Pancreas (tissue), 10 donors: ENCODE measurements at regions not wholly inside any gene's neighbourhood (a gene's known extent, or its start where the extent isn't known, plus 50 kb on each side); places are given as distances from the start of the nearest gene placed in this dataset.

Source experiments
- ATAC-seq, 4 donors: fragments of 200-7000 bp; cut with Tn5 transposase; one replicate each; pipeline versions ENCODE4 v1.8.0 to v1.9.1; 2020; ENCODE audit warnings: mild to moderate bottlenecking in 4 of 4, moderate library complexity in 4 of 4
- DNase-seq, 6 donors: peaks; one replicate each; pipeline ENCODE4 v3.0.0-alpha.2; 2020
- FAIRE-seq: peaks from 2 replicates; lab custom pipeline; 2012; peaks lifted over from hg19 to GRCh38; lab: Jason Lieb, UNC
- H3K27ac ChIP-seq, 4 donors: fragments of 200-600 bp; sonication (generic); 1 replicate in 3 of 4; 2 replicates in 1 of 4; pipeline versions ENCODE4 v1.5.0 to v1.8.0; 2020
- H3K27me3 ChIP-seq, 4 donors: fragments of 200-600 bp; one replicate each; pipeline ENCODE4 v1.8.0; 2021
- H3K36me3 ChIP-seq, 3 donors: fragments of 200-600 bp; sonication (generic) in 1 of 3; one replicate each; pipeline versions ENCODE4 v1.5.0 to v1.8.0; 2020 to 2021
- H3K4me1 ChIP-seq, 3 donors: fragments of 200-600 bp; one replicate each; pipeline ENCODE4 v1.8.0; 2021
- H3K4me3 ChIP-seq, 4 donors: fragments of 200-600 bp; sonication (generic) in 2 of 4; one replicate each; pipeline versions ENCODE4 v1.5.0 to v1.8.0; 2020 to 2021
- H3K9me3 ChIP-seq, 4 donors: fragments of 200-600 bp; one replicate each; pipeline ENCODE4 v1.8.0; 2021
- WGBS, 2 donors: extraction: QIAGEN DNeasy Blood & Tissue Kit; methylation state at CpG; one replicate each; pipeline ENCODE4 v1.1.7; 2013; 5-methylcytosine and 5-hydroxymethylcytosine counted together
- intact Hi-C, 3 donors: fragments of 100-400 bp; cut with DNase I; formaldehyde crosslinking; loops; one replicate each; pipeline versions ENCODE4 v1.11.1 to v1.14.2; 2022
- TF ChIP-seq, protein P1 (sequence below), 4 donors: fragments of 200-600 bp; sonication (generic) in 3 of 4; IDR thresholded peaks; one replicate each; pipeline versions ENCODE4 v1.5.0 to v1.8.0; 2021; ENCODE audit warnings: antibody characterized with exemption in 4 of 4
- donor health status: healthy with polysubstance abuse.
- donor health status: DM: no; HTN: no; CAD: no; lungs with moderate emphysema.
- donor health status: DM: no; HTN: no; CAD: no.
- donor health status: control.
- donor health status: control.
- donor health status: Bipolar disorder and iron deficiency.
- donor health status: DM: yes; HTN: yes; CAD: no.
- donor health status: DM: no; HTN: no; CAD: no.
- donor health status: DM: no; HTN: no; CAD: no.
- donor health status: DM: yes; HTN: yes; CAD: no.

DNA sequence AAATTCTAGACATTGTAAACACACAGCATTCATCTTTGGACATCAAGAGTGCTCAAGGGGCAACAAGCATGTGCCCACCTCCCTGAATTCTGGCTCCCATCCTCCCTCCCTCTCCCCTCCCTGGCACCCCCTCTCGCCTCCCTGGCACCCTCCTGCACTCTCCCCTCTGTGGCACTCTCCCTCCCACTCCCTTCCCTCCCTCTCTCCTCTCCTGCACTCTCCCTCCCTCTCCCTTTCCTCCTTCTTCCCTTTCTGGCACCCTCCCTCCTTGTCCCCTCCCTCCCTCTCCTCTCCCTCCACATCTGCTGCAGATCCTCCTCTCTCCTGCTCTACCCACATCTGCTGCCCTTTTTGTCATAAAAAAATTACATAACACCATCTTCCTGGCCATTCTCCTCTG lies 113.0 kb upstream of the SLC22A23 start:
- 69 to 90% methylated on average over 1 of the region's 1 CpG for WGBS, 2 donors
- intact Hi-C loops = no loop called here
- TF ChIP-seq, protein P1, sequence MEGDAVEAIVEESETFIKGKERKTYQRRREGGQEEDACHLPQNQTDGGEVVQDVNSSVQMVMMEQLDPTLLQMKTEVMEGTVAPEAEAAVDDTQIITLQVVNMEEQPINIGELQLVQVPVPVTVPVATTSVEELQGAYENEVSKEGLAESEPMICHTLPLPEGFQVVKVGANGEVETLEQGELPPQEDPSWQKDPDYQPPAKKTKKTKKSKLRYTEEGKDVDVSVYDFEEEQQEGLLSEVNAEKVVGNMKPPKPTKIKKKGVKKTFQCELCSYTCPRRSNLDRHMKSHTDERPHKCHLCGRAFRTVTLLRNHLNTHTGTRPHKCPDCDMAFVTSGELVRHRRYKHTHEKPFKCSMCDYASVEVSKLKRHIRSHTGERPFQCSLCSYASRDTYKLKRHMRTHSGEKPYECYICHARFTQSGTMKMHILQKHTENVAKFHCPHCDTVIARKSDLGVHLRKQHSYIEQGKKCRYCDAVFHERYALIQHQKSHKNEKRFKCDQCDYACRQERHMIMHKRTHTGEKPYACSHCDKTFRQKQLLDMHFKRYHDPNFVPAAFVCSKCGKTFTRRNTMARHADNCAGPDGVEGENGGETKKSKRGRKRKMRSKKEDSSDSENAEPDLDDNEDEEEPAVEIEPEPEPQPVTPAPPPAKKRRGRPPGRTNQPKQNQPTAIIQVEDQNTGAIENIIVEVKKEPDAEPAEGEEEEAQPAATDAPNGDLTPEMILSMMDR (IDR thresholded peaks at IDR 0.05) = no peak
- ATAC-seq = no peak
- Histone ChIP-seq H3K36me3 (no peaks in the 10 kb centered on the region), H3K9me3 (no peaks in the 10 kb centered on the region), H3K27me3 (no peaks in the 10 kb centered on the region), H3K4me1 (no peaks in the 10 kb centered on the region), H3K4me3 (no peak overlapping the region), H3K27ac (no peak overlapping the region)
- no peak for DNase-seq
- no peak for FAIRE-seq

DNA sequence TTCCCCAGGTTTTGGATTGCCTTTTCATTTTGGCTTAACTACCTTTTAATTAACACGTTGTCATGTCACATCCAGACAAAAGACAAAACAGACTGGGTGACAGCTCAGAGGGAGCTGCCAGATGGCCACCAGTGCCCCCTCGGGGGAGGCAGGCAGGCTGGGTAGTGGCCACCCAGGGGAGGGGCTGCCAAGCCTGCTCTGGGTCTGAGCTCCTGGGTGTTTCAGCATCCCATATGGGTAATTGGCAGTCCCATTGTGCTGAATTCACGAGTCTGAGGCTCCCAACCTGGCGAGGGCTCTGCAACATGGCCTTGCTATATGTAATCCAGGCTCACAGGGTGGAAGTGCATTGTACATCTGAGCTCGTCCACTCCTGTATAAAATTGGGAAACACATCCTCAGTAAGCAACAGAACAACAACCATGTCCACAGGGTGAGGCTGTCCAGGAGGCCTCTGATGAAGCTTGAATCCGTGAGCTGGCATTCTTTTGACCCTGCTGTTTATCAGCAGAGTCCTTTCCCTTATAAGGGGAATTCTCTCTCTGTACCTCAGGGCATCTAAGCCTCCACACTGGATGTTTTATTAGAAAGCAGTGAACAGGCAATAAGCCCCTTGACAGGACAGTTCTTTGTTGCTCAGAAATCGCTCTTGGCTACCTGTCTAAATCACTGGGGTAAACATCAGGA lies 111.7 kb upstream of the SLC22A23 start:
- DNase-seq (no peak), ATAC-seq (no peak), FAIRE-seq (no peak)
- no peak overlapping the region for H3K27ac ChIP-seq
- 72 to 77% methylated on average over 7 of the region's 7 CpGs for WGBS, 2 donors
- TF ChIP-seq, protein P1 (IDR thresholded peaks at IDR 0.05) = no peak
- no peaks in the 10 kb centered on the region for H3K36me3 ChIP-seq
- H3K27me3 ChIP-seq = no peaks in the 10 kb centered on the region
- H3K9me3 ChIP-seq = no peaks in the 10 kb centered on the region
- intact Hi-C loops = no loop called here
- no peak overlapping the region for H3K4me3 ChIP-seq
- no peaks in the 10 kb centered on the region for H3K4me1 ChIP-seq

DNA sequence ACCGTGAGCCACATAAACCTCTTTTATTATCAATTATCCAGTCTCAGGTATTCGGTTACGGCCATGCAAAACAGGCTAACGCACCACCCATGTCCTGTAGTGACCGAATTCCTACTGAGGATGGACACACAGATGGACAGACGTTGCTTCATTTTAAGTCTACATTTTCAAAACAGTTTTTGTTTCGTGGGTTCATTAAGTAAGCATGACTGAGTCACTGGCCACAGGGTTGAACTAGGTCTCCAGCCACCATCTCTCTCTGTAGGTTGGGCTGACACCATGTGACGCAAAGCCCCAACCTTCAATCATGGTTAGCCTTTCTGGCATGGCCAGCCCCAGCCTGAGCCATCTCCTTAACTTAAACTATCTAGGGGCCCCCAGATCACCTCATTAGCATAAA lies 110.0 kb upstream of the SLC22A23 start:
- Histone ChIP-seq H3K4me1 (no peaks in the 10 kb centered on the region), H3K4me3 (no peak overlapping the region), H3K27ac (no peak overlapping the region), H3K36me3 (no peaks in the 10 kb centered on the region), H3K27me3 (no peaks in the 10 kb centered on the region), H3K9me3 (no peaks in the 10 kb centered on the region)
- ATAC-seq (no peak), FAIRE-seq (no peak), DNase-seq (no peak)
- intact Hi-C loops = no loop called here
- WGBS, 2 donors = 84 to 90% methylated on average over 8 of the region's 8 CpGs
- TF ChIP-seq, protein P1 (IDR thresholded peaks at IDR 0.05) = no peak

DNA sequence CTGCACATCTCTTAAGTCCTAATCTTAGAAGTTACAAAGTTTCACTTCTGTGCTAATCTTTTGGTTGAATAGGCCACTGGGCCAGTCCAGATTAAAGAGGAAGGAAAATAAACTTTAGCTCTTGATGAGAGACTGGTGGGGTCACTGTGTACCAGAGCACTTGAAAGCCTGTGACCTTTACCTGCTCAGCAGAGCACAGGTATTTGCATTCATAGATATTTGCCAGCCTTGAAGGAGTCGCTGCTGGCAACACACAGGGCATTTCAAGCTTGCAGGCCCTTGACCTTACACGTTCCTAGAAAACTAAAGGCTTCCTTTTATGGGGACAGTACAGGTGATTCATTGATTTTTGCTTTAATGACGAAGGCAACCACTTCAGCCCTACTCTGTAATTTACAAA lies 108.4 kb upstream of the SLC22A23 start:
- Histone ChIP-seq H3K36me3 (no peaks in the 10 kb centered on the region), H3K4me1 (no peaks in the 10 kb centered on the region), H3K27me3 (no peaks in the 10 kb centered on the region), H3K9me3 (no peaks in the 10 kb centered on the region), H3K4me3 (no peak overlapping the region), H3K27ac (no peak overlapping the region)
- TF ChIP-seq, protein P1 (IDR thresholded peaks at IDR 0.05) = no peak
- ATAC-seq (no peak), FAIRE-seq (no peak), DNase-seq (no peak)
- intact Hi-C loops = no loop called here
- WGBS, 2 donors = 44 to 53% methylated on average over 3 of the region's 3 CpGs

DNA sequence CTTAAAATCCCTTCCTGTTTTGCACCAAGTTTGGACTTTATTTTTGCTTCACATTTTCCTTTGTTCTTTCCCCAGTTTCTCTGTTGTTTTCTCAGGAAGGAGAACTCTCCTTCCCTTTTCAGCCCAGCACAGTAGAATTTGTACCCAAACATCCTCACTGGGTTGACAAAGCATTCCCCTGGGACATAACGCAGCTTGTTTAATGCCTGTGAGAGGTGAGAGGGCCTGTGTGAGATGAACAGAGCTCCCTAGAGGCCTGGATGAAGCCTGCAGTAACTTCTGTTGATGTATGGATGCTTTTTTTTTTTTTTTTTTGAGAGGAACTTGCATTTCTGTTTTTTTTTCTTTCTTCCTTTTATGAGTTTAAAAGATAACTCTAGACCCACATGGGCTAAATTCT lies 104.9 kb upstream of the SLC22A23 start:
- WGBS, 2 donors = 81% methylated on average over 1 of the region's 1 CpG
- ATAC-seq (no peak), DNase-seq (no peak), FAIRE-seq (no peak)
- intact Hi-C loops = no loop called here
- no peak overlapping the region for H3K4me3 ChIP-seq
- TF ChIP-seq, protein P1 (IDR thresholded peaks at IDR 0.05) = no peak
- H3K27me3 ChIP-seq = no peaks in the 10 kb centered on the region
- no peaks in the 10 kb centered on the region for H3K36me3 ChIP-seq
- no peaks in the 10 kb centered on the region for H3K9me3 ChIP-seq
- H3K27ac ChIP-seq = no peak overlapping the region
- no peaks in the 10 kb centered on the region for H3K4me1 ChIP-seq
